DND-41 (cell line): ENCODE measurements at regions not wholly inside any gene's neighbourhood (a gene's known extent, or its start where the extent isn't known, plus 50 kb on each side); places are given as distances from the start of the nearest gene placed in this dataset.
"Not testable (repeated sequence)": the region's sequence is repeated elsewhere in the genome, so short reads cannot be mapped to it uniquely, and the experiment has no call there.

Source experiments
- ATAC-seq: fragments of 200-7000 bp; cut with Tn5 transposase; 3 replicates; pipeline ENCODE4 v1.9.1; 2021; ENCODE audit warnings: low read depth; ENCODE audit not compliant: insufficient read depth
- DNase-seq: peaks from one replicate; pipeline ENCODE4 v3.0.0-alpha.2; 2020
- H2AFZ ChIP-seq: 2 replicates; pipeline ENCODE4 v1.6.0; 2012; ENCODE audit warnings: low read depth, low read length
- H3K27ac ChIP-seq: 2 replicates; pipeline ENCODE4 v1.5.1; 2012; ENCODE audit warnings: low read length, inconsistent platforms
- H3K27me3 ChIP-seq: fragments of 200-600 bp; sonication (generic); 2 replicates; pipeline ENCODE4 v1.6.0; 2012; ENCODE audit warnings: low read length, mild to moderate bottlenecking, inconsistent platforms; ENCODE audit not compliant: insufficient read depth, poor library complexity
- H3K36me3 ChIP-seq: 2 replicates; pipeline ENCODE4 v1.5.1; 2012; ENCODE audit warnings: low read length, inconsistent platforms; ENCODE audit not compliant: insufficient read depth
- H3K4me1 ChIP-seq: 2 replicates; pipeline ENCODE4 v1.5.1; 2012; ENCODE audit warnings: mild to moderate bottlenecking, low read length; ENCODE audit not compliant: insufficient read depth
- H3K4me2 ChIP-seq: 2 replicates; pipeline ENCODE4 v1.6.0; 2012; ENCODE audit warnings: mild to moderate bottlenecking, moderate library complexity, low read length, inconsistent platforms; ENCODE audit not compliant: insufficient read depth
- H3K4me3 ChIP-seq, 2 experiments: fragments of 200-600 bp in 1 of 2; shearing (Covaris generic) in 1 of 2; 2 replicates each; pipeline ENCODE4 v1.5.1; 2012 to 2016; ENCODE audit warnings: inconsistent platforms in 2 of 2, low read length in 2 of 2, mild to moderate bottlenecking in 2 of 2, low read depth in 1 of 2, moderate library complexity in 1 of 2
- H3K79me2 ChIP-seq: 2 replicates; pipeline ENCODE4 v1.6.0; 2012; ENCODE audit warnings: low read length, inconsistent platforms; ENCODE audit not compliant: insufficient read depth
- H3K9ac ChIP-seq: 2 replicates; pipeline ENCODE4 v1.6.0; 2012; ENCODE audit warnings: low read depth, mild to moderate bottlenecking, inconsistent platforms, low read length, moderate library complexity
- H3K9me3 ChIP-seq: 2 replicates; pipeline ENCODE4 v1.5.1; 2012; ENCODE audit warnings: low read length, moderate library complexity, mild to moderate bottlenecking, inconsistent platforms; ENCODE audit not compliant: insufficient read depth, severe bottlenecking
- H4K20me1 ChIP-seq: 2 replicates; pipeline ENCODE4 v1.6.0; 2012; ENCODE audit warnings: low read length; ENCODE audit not compliant: insufficient read depth
- CTCF ChIP-seq: IDR thresholded peaks from 2 replicates; pipeline ENCODE4 v1.5.1; 2012; ENCODE audit warnings: borderline replicate concordance, low read length, moderate library complexity, mild to moderate bottlenecking; ENCODE audit not compliant: poor library complexity, severe bottlenecking; ENCODE audit errors: extremely low read depth
- EZH2 ChIP-seq: IDR thresholded peaks from 3 replicates; pipeline ENCODE4 v1.6.1; 2012; ENCODE audit warnings: borderline replicate concordance, low read depth, mild to moderate bottlenecking, moderate library complexity, low read length, inconsistent platforms; ENCODE audit not compliant: severe bottlenecking

DNA sequence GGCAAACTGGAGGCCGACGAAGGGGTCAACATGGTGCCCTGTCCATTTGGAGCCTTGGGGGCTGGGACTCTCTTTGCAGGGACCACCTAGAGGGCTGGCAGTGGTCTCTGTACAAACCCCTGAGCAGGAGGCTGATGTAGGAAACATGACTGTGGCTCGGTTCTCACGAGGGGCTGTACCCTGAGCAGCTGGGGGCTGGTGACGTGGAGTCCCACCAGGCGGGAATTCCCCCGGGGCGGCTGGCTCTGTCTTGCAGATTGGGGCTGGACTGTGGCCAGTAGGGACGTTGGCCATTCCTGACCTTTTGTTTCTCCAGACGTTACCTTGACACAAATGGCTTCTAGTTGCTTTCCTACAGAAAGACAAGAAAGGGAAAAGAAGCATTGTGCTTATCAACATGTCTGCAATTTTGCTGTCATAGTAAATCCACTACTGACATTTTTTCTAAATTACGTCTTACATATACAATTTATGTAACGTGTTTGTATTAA, 115.6 kb upstream of the PRKX start:
- H3K9me3 ChIP-seq, ATAC-seq, DNase-seq, H2AFZ ChIP-seq, H3K27ac ChIP-seq, H3K4me3 ChIP-seq, H3K79me2 ChIP-seq, H4K20me1 ChIP-seq, H3K36me3 ChIP-seq, H3K4me1 ChIP-seq, H3K27me3 ChIP-seq, H3K9ac ChIP-seq, H3K4me2 ChIP-seq: not testable (repeated sequence)

DNA sequence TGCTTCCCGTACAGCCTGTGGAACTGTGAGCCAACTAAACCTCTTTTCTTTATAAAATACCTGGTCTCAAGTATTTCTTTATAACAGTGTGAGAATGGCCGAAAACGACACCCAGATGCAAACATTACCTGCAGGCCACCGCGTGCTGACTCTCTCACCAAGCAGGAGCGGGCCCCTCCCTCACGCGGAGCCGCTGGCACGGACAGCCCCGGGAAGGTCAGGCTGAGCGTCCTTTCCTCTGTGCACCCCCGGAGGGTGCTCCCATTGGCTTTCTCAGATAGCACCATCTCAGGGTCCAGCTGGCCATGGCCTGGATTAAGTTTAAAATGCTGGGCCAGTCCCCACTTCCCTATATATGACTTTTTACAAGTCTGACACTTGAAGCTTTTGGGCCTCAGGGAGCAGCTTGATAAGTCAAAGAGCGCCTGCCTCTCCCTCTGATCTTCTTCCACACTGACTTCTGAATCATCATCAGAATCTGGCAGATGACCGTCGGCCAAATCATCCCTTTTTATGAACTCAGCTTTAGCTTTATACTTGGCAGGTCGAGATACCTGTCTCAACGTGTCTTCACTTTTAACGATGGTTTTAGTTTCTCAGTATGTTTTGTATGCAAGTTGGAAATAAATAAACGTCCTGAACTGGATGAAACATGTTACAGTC, 115.1 kb upstream of the PRKX start:
- not testable (repeated sequence) for H3K9ac ChIP-seq, H3K4me3 ChIP-seq, H3K4me2 ChIP-seq, H4K20me1 ChIP-seq, H3K79me2 ChIP-seq, DNase-seq, H3K4me1 ChIP-seq, H3K36me3 ChIP-seq, H3K27me3 ChIP-seq, H3K9me3 ChIP-seq, H3K27ac ChIP-seq, ATAC-seq, H2AFZ ChIP-seq

GRCh38 chrX:3824008-3824407, 110.6 kb upstream of the PRKX start:
- not testable (repeated sequence) for ATAC-seq, H3K9ac ChIP-seq, H4K20me1 ChIP-seq, H2AFZ ChIP-seq, H3K4me1 ChIP-seq, H3K27ac ChIP-seq, H3K4me2 ChIP-seq, H3K27me3 ChIP-seq, H3K9me3 ChIP-seq, DNase-seq, H3K79me2 ChIP-seq, H3K4me3 ChIP-seq
- H3K36me3 ChIP-seq = peaks cover 26% of the 10 kb centered on the region

DNA sequence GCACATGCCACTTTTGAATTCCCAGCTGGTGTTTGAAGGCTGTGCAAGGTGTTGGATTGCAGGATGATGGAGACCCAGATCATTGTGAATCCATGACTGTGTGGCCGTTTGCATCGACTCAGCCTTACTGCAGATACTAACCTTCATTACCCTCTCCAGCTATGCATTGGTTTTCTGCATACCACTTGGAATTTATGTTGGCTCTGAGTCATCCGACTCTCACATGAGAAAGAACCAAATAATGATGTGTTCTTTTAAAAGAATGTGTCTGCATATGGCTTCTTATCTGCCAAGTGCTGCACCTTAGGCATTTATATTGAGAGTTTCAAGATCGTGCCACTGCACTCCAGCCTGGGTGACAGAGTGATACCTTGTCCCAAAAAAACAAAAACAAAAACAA, 106.7 kb upstream of the PRKX start:
- Histone ChIP-seq H3K36me3 (peaks cover 36% of the 10 kb centered on the region), H3K27ac (no peak overlapping the region), H2AFZ (no peak overlapping the region), H3K9ac (no peak overlapping the region), H3K4me2 (no peak overlapping the region), H3K4me1 (peaks cover 15% of the 10 kb centered on the region), H3K9me3 (no peaks in the 10 kb centered on the region), H3K4me3 (no peak overlapping the region), H3K27me3 (no peaks in the 10 kb centered on the region), H4K20me1 (no peaks in the 10 kb centered on the region; the same call in 1 of the 2 replicates), H3K79me2 (peaks cover 11% of the 10 kb centered on the region; the same call in 1 of the 2 replicates)
- no peak for TF ChIP-seq EZH2
- TF ChIP-seq CTCF = no peak
- ATAC-seq (no peak), DNase-seq (no peak)

GRCh38 chrX:3817480-3817879, 104.0 kb upstream of the PRKX start:
- not testable (repeated sequence) for H3K4me2 ChIP-seq, H3K27ac ChIP-seq, H3K4me3 ChIP-seq, DNase-seq, H3K9ac ChIP-seq, H3K9me3 ChIP-seq, H3K27me3 ChIP-seq, H4K20me1 ChIP-seq, H2AFZ ChIP-seq, ATAC-seq
- Histone ChIP-seq H3K4me1 (peaks cover 24% of the 10 kb centered on the region), H3K79me2 (peaks cover 14% of the 10 kb centered on the region; the same call in 1 of the 2 replicates), H3K36me3 (peaks cover 28% of the 10 kb centered on the region)
